Astrocyte of the cerebellum (primary cell): ENCODE measurements at regions not wholly inside any gene's neighbourhood (a gene's known extent, or its start where the extent isn't known, plus 50 kb on each side); places are given as distances from the start of the nearest gene placed in this dataset.
"Not testable (repeated sequence)": the region's sequence is repeated elsewhere in the genome, so short reads cannot be mapped to it uniquely, and the experiment has no call there.

ENCODE experiments used
- DNase-seq: peaks from one replicate; pipeline ENCODE4 v3.0.0-alpha.2; 2011; ENCODE audit warnings: low read depth
- H3K4me3 ChIP-seq: 2 replicates; pipeline ENCODE4 v1.5.1; 2011; ENCODE audit warnings: mild to moderate bottlenecking, low read depth, low read length, moderate library complexity
- CTCF ChIP-seq: IDR thresholded peaks from 2 replicates; pipeline ENCODE4 v1.5.1; 2012; ENCODE audit warnings: low read length, low read depth, moderate library complexity, mild to moderate bottlenecking; ENCODE audit errors: missing control alignments
- in situ Hi-C: cut with HindIII; loops from 2 replicates; pipeline ENCODE4 v1.10.0; 2017; ENCODE audit warnings: low sequenced_read_pairs

- in situ Hi-C loops: no loop called here
- no peak for TF ChIP-seq CTCF
- H3K4me3 ChIP-seq: no peak overlapping the region
- DNase-seq: no peak
These were observed 72.7 kb downstream of the IGLL5 start for GRCh38 chr22:22960307-22960706.

GRCh38 chr22:22961574-22961973 lies 74.0 kb downstream of the IGLL5 start:
- TF ChIP-seq CTCF: no peak
- DNase-seq: no peak
- in situ Hi-C loops: no loop called here

GRCh38 chr22:22968366-22968765 lies 80.8 kb downstream of the IGLL5 start:
- H3K4me3 ChIP-seq: no peak overlapping the region
- in situ Hi-C loops: no loop called here
- no peak for DNase-seq
- TF ChIP-seq CTCF: no peak

More at GRCh38 chr22:22961574-22961973, 74.0 kb downstream of the IGLL5 start:
- no peak overlapping the region for H3K4me3 ChIP-seq

GRCh38 chr22:22972605-22973004 lies 85.0 kb downstream of the IGLL5 start:
- in situ Hi-C loops, DNase-seq, H3K4me3 ChIP-seq: not testable (repeated sequence)

- no peak for DNase-seq
- in situ Hi-C loops: no loop called here
- H3K4me3 ChIP-seq: no peak overlapping the region
- no peak for TF ChIP-seq CTCF
These were observed 85.7 kb downstream of the IGLL5 start for GRCh38 chr22:22973336-22973735.

- no peak overlapping the region for H3K4me3 ChIP-seq
- no peak for TF ChIP-seq CTCF
- DNase-seq: no peak
- in situ Hi-C loops: no loop called here
These were observed 86.5 kb downstream of the IGLL5 start for GRCh38 chr22:22974156-22974555.

GRCh38 chr22:22974795-22975580 lies 87.4 kb downstream of the IGLL5 start:
- no peak overlapping the region for H3K4me3 ChIP-seq
- no peak for TF ChIP-seq CTCF
- no peak for DNase-seq
- in situ Hi-C loops: no loop called here
